GM13976 (cell line): ENCODE measurements at regions not wholly inside any gene's neighbourhood (a gene's known extent, or its start where the extent isn't known, plus 50 kb on each side); places are given as distances from the start of the nearest gene placed in this dataset.
"Not testable (repeated sequence)": the region's sequence is repeated elsewhere in the genome, so short reads cannot be mapped to it uniquely, and the experiment has no call there.

ENCODE experiments used
- DNase-seq: peaks from one replicate; pipeline ENCODE4 v3.0.0; 2012; ENCODE audit warnings: low spot score
- in situ Hi-C: fragments of 300-500 bp; cut with MboI; formaldehyde crosslinking; loops from one replicate; pipeline ENCODE4 v1.12.0; 2022; ENCODE audit warnings: low sequenced_read_pairs, mixed read lengths, inconsistent platforms; ENCODE audit not compliant: unreplicated experiment
- TF ChIP-seq, protein P1 (sequence below): IDR thresholded peaks from 2 replicates; pipeline ENCODE4 v1.5.1; 2012; ENCODE audit warnings: borderline replicate concordance, mild to moderate bottlenecking; ENCODE audit not compliant: insufficient read depth; ENCODE audit errors: extremely low read depth, missing control alignments, control extremely low read depth

DNA sequence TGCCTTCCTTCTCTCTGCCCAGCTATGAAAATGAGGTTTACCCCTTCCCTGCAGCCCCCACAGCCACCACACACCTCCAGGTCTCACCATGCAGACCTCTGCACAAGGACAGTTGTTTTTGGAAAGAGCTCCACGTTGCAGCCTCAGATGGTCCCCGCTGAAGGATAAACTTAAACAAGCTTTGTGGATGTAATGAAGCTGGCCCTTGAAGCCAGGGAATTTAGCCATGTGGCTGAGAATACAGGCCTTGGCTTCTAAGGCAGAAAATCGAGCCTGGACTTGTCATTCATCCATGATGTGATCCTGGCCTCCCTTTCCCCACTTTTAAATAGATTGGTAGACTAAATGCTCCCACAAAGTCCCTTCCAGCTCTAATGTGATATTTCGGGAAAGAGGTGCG lies 79.4 kb downstream of the TBX3 start:
- in situ Hi-C loops = no loop called here
- no peak for DNase-seq
- TF ChIP-seq, protein P1, sequence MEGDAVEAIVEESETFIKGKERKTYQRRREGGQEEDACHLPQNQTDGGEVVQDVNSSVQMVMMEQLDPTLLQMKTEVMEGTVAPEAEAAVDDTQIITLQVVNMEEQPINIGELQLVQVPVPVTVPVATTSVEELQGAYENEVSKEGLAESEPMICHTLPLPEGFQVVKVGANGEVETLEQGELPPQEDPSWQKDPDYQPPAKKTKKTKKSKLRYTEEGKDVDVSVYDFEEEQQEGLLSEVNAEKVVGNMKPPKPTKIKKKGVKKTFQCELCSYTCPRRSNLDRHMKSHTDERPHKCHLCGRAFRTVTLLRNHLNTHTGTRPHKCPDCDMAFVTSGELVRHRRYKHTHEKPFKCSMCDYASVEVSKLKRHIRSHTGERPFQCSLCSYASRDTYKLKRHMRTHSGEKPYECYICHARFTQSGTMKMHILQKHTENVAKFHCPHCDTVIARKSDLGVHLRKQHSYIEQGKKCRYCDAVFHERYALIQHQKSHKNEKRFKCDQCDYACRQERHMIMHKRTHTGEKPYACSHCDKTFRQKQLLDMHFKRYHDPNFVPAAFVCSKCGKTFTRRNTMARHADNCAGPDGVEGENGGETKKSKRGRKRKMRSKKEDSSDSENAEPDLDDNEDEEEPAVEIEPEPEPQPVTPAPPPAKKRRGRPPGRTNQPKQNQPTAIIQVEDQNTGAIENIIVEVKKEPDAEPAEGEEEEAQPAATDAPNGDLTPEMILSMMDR = no peak

DNA sequence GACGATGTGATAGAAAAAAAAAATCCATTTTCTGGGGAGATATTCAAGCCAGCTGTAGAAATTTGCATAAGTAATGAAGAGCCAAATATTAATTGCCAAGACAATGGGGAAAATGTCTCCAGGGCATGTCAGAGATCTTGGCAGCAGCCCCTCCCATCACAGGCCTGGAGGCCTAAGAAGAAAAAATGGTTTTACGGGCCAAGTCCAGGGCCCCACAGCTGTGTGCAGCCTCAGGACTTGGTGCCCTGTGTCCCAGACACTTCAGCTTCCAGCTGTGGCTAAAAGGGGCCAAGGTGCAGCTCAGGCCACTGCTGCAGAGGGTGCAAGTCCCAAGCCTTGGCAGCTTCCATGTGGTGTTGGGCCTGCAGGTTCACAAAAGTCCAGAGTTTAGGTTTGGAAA lies 83.4 kb downstream of the TBX3 start:
- in situ Hi-C loops, DNase-seq: not testable (repeated sequence)

- DNase-seq = no peak
- in situ Hi-C loops = no loop called here
- TF ChIP-seq, protein P1 = no peak
Measured at GRCh38 chr12:114598111-114598510, 85.9 kb downstream of the TBX3 start.

- in situ Hi-C loops = no loop called here
- TF ChIP-seq, protein P1 = no peak
- no peak for DNase-seq
Measured at GRCh38 chr12:114592946-114593345, 91.0 kb downstream of the TBX3 start.

GRCh38 chr12:114588061-114588460 lies 95.9 kb downstream of the TBX3 start:
- TF ChIP-seq, protein P1 = no peak
- in situ Hi-C loops = no loop called here
- DNase-seq = no peak

GRCh38 chr12:114580306-114580705 lies 103.7 kb downstream of the TBX3 start:
- TF ChIP-seq, protein P1 = no peak
- in situ Hi-C loops = no loop called here
- DNase-seq = no peak

DNA sequence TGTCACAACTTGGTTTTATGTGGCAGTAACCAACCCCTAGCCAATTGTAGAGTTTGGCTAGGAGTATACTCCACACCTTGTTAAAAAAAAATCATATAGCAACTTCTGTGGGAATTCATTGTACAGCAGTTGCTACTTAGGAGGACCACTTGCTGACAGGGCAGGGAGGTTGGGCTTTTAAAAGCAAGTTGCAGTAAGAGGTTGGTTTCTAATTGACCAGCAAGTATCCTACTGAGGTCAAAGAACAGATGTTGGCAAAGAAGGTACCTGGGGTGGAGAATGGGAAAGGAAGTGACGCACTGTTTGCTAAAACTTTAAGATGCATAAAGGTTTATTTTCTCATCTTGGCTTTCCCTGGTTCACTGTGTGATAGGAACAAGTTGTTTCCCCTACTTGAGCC lies 104.6 kb downstream of the TBX3 start:
- TF ChIP-seq, protein P1 = no peak
- in situ Hi-C loops = no loop called here
- DNase-seq = no peak
